ENCODE measurements at regions not wholly inside any gene's neighbourhood (a gene's known extent, or its start where the extent isn't known, plus 50 kb on each side); places are given as distances from the start of the nearest gene placed in this dataset.

- TF ChIP-seq CTCF (IDR thresholded peaks at IDR 0.05) (peak; percentile 17; the same call in 1 of the 3 replicates), BHLHE40 (IDR thresholded peaks at IDR 0.05; ENCODE audit: low read depth, low read length) (no peak), POLR2A (IDR thresholded peaks at IDR 0.05; ENCODE audit: low read length) (no peak), RAD21 (conservative IDR thresholded peaks at IDR 0.05 in 1 of 2, IDR thresholded peaks at IDR 0.05 in 1 of 2) (peak in 1 of 2 experiments; percentile 29; a peak in 2 of 5 replicates), HDAC2 (IDR thresholded peaks at IDR 0.05) (no peak), MYC (IDR thresholded peaks at IDR 0.05; ENCODE audit: borderline replicate concordance, low read length) (no peak)
Measured at GRCh38 chr3:80526153-80526552, 758.4 kb upstream of the ROBO1 start.

Data from A549 (cell line).